COLO668 (cell line): ENCODE measurements at regions not wholly inside any gene's neighbourhood (a gene's known extent, or its start where the extent isn't known, plus 50 kb on each side); places are given as distances from the start of the nearest gene placed in this dataset.

Source experiments
- DNase-seq: peaks from one replicate; lab custom pipeline; 2025; ENCODE audit not compliant: unreplicated experiment; lab: John Stamatoyannopoulos, UW

- no peak for DNase-seq
Observed at GRCh38 chr13:31925079-31925478, 106.5 kb upstream of the FRY start.

- DNase-seq: peak; percentile 51
Observed at GRCh38 chr13:31927219-31927653, 104.3 kb upstream of the FRY start.

- no peak for DNase-seq
Observed at GRCh38 chr13:31929031-31929770, 102.4 kb upstream of the FRY start.

GRCh38 chr13:31930490-31930889 is 101.1 kb upstream of the FRY start:
- no peak for DNase-seq

GRCh38 chr13:31930901-31931522 is 100.6 kb upstream of the FRY start:
- DNase-seq: no peak

- DNase-seq: no peak
Observed at GRCh38 chr13:31937436-31937835, 94.1 kb upstream of the FRY start.

- DNase-seq: no peak
Observed at GRCh38 chr13:31940076-31940475, 91.5 kb upstream of the FRY start.

GRCh38 chr13:31943591-31943990 is 88.0 kb upstream of the FRY start:
- DNase-seq: no peak

- no peak for DNase-seq
Observed at GRCh38 chr13:31944262-31945160, 87.1 kb upstream of the FRY start.

- peak; percentile 96 for DNase-seq
Observed at GRCh38 chr13:31945202-31945961, 86.2 kb upstream of the FRY start.

- no peak for DNase-seq
Observed at GRCh38 chr13:31946091-31946770, 85.3 kb upstream of the FRY start.

- DNase-seq: peak; percentile 52
Observed at GRCh38 chr13:31947105-31947504, 84.5 kb upstream of the FRY start.

- DNase-seq: no peak
Observed at GRCh38 chr13:31947506-31947905, 84.1 kb upstream of the FRY start.

GRCh38 chr13:31949486-31949885 is 82.1 kb upstream of the FRY start:
- DNase-seq: no peak

- peak; percentile 39 for DNase-seq
Observed at GRCh38 chr13:31950111-31950815, 81.3 kb upstream of the FRY start.

GRCh38 chr13:31951215-31951678 is 80.3 kb upstream of the FRY start:
- DNase-seq: peak; percentile 48

GRCh38 chr13:31952641-31953380 is 78.8 kb upstream of the FRY start:
- no peak for DNase-seq

GRCh38 chr13:31955101-31955500 is 76.5 kb upstream of the FRY start:
- no peak for DNase-seq

GRCh38 chr13:31955741-31956140 is 75.8 kb upstream of the FRY start:
- no peak for DNase-seq
